ENCODE measurements at regions not wholly inside any gene's neighbourhood (a gene's known extent, or its start where the extent isn't known, plus 50 kb on each side); places are given as distances from the start of the nearest gene placed in this dataset.

DNA sequence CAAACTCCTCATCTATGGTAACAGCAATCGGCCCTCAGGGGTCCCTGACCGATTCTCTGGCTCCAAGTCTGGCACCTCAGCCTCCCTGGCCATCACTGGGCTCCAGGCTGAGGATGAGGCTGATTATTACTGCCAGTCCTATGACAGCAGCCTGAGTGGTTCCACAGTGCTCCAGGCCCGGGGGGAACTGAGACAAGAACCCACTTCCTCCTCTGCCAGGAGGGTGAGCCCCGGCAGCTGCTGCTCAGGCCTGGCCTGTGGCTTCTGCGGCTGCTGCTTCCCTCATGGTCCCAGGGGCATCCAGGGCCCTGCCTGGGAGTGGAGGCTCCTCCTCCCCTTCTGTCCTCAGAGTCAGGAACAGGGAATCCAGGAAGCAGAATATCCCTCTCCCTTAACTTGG lies 98.4 kb downstream of the ZNF280B start:
- TF ChIP-seq POLR2A (IDR thresholded peaks at IDR 0.05; ENCODE audit: low read length) (no peak), GATA1 (IDR thresholded peaks at IDR 0.05; ENCODE audit: low read depth, low read length) (no peak)
